AG09309 (cell line): ENCODE measurements at regions not wholly inside any gene's neighbourhood (a gene's known extent, or its start where the extent isn't known, plus 50 kb on each side); places are given as distances from the start of the nearest gene placed in this dataset.

ENCODE experiments used
- DNase-seq: peaks from one replicate; pipeline ENCODE4 v3.0.0-alpha.2; 2010; ENCODE audit warnings: low read depth
- H3K4me3 ChIP-seq: 2 replicates; pipeline ENCODE4 v1.5.1; 2011; ENCODE audit warnings: mild to moderate bottlenecking, low read depth, low read length, moderate library complexity; ENCODE audit not compliant: control insufficient read depth
- CTCF ChIP-seq: IDR thresholded peaks from 2 replicates; pipeline ENCODE4 v1.5.1; 2011; ENCODE audit warnings: mild to moderate bottlenecking, low read depth, low read length, inconsistent platforms; ENCODE audit not compliant: insufficient read depth, control insufficient read depth; ENCODE audit errors: missing control alignments

GRCh38 chr21:33973268-33973667, 57.7 kb upstream of the ATP5PO start:
- DNase-seq = no peak
- no peak for TF ChIP-seq CTCF
- no peak overlapping the region for H3K4me3 ChIP-seq

GRCh38 chr21:33972539-33972938, 56.9 kb upstream of the ATP5PO start:
- TF ChIP-seq CTCF = no peak
- no peak for DNase-seq
- no peak overlapping the region for H3K4me3 ChIP-seq

- no peak overlapping the region for H3K4me3 ChIP-seq
- no peak for TF ChIP-seq CTCF
- no peak for DNase-seq
These were observed 55.9 kb upstream of the ATP5PO start for GRCh38 chr21:33971492-33972013.

- no peak for DNase-seq
- no peak overlapping the region for H3K4me3 ChIP-seq
- no peak for TF ChIP-seq CTCF
These were observed 54.0 kb upstream of the ATP5PO start for GRCh38 chr21:33969581-33969980.

GRCh38 chr21:33968995-33969348, 53.4 kb upstream of the ATP5PO start:
- DNase-seq = no peak
- TF ChIP-seq CTCF = no peak
- H3K4me3 ChIP-seq = no peak overlapping the region

- no peak for DNase-seq
- no peak for TF ChIP-seq CTCF
- no peak overlapping the region for H3K4me3 ChIP-seq
These were observed 52.7 kb upstream of the ATP5PO start for GRCh38 chr21:33968080-33968994.
